Stimulated activated CD8-positive, alpha-beta memory T cell treated with anti-CD3 and anti-CD28 coated beads, Interleukin-12 subunit alpha, Interleukin-12 subunit beta, amount 100 ng/mL, for 4 hours (primary cell): ENCODE measurements at regions not wholly inside any gene's neighbourhood (a gene's known extent, or its start where the extent isn't known, plus 50 kb on each side); places are given as distances from the start of the nearest gene placed in this dataset.

ENCODE experiments used
- DNase-seq: peaks from one replicate; pipeline ENCODE4 v3.0.0-alpha.2; 2020; ENCODE audit warnings: low read depth

DNA sequence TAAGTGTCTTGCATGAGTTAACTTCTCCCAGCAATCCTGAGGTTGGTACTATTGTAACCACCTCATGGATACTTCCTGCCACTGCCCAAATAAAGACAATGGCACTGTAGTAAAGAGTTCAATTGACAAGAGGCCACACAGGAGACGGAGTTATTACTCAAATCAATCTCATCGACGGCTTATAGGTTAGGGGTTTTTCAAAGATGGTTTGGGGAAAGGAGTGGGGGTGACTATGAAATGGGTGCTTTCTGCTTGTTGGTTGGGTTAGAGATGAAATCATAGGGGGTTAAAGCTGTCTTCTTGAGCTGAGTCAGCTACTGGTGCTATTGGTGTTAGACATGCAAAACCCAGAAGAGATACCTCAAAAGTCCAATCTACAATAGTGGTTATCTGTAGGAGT lies 1258.0 kb upstream of the ZEB2 start:
- no peak for DNase-seq

DNA sequence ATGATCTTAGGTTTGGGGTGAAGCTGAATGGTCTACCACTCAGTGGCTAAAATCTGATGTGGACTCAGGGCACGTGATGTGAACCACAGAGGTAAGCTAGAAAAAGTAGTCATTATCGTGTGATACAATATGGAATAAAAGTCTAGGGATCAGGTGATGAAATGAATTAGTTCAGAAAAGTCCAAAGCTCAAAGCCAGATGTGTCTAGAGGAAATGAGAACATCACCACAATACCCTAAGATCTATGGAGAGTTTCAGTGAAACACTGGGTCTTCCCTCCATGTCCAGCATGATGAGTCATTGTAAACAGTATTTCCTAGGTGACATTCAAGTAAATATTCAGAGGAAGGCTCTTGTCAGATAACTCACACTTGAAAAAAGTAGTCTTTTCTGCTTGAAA lies 1257.4 kb upstream of the ZEB2 start:
- DNase-seq: no peak

DNA sequence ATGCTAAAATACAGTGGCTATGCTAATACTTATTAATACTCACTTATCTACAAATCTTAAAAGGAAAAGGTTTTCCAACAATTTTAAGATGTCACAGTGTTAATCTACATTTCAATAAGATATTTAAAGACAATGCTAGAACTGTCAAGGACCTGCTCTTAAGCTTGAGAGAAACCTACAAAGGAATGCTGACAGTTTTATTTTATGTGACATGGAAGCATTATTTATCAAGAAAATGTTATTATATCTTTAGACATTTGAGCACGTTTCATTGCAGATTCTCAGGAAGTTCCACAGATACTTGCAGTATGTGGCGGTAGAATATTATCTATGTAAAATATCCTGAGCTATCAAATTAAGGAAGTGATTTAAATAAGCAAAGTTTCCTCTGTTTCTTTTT lies 1255.7 kb upstream of the ZEB2 start:
- DNase-seq: no peak

DNA sequence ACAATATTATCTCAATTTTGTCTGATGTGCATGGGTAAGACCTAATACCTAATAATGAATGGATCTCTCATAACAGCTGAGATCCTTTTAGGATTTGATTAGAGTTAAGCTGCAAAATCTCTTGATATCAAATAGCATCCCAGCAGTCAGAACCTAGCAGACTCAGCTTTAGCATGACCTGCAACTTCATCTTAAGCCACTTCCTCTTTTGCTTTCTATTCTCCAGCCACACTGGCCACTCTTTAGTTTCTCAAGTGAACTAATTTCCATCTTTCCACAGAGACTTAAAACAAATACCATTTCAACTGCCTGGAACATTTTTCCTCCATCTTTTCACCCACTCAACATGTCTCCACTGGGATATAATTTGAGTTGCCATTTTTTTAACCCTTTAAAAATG lies 1251.6 kb upstream of the ZEB2 start:
- DNase-seq: no peak

DNA sequence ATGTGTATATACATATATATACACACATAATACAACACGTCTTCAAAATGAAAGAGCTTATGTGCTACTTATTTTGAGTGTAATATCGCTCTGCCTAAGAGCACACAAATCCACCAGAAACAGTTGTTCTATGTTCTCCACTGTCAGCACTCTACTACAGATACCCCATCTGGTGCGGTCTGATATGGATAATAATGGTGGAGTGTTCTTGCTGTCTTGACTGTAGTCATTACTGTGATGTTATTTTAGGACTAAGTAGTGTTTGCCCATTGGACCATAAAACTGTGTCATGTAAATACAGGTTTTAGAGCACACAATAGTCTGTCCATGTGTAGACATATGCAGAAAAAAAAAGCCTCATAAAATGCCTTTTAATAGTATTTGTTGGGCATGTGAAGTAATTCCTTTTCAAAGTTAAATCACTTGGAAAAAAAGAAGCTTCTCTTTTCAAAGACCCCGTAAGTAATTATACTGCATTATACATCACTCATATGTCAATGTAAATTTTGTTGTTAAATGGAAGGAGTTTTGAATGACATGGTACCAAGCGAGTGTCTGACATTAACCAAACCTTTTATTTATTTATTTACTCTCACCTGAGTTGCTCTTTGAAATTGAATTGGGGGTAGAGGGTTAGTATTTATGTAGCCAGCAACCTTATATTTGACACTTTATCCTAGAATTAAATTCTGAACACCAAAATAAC lies 1249.2 kb upstream of the ZEB2 start:
- DNase-seq: no peak

DNA sequence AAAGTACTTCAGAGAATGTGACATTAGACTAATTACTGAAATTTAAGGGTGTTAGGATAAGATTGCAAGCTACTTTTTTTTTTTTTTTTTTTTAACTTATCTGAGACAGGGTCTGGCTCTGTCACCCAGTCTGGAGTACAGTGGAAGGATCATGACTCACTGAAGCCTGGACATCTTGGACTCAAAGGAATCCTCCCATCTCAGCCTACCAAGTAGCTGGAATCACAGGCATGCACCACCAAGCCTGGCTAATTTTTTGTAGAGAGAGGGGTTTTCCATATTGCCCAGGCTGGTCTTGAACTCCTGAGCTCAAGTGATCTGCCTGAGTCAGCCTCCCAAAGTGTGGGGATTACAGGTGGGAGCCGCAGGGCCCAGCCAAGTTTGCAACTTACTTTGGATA lies 1246.0 kb upstream of the ZEB2 start:
- no peak for DNase-seq

DNA sequence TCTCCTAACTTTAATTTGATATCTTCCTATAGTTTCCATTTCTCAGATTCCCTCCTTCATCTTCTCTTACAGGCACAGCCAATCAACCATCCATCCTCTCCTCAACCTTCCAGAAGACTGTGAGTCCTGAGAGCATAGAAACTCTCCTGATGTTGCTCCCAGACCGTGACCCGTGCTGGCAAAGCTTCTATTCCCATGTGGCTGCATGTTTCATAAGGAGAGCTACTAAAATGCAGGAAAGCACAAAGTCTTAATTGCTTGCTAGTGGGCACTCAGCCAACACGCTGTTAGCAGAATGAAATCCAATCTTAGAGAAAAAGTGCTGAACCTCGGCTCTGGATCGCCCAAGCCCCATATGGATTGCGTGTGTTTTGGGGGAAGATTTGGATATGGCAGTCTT lies 1244.7 kb upstream of the ZEB2 start:
- DNase-seq: no peak

DNA sequence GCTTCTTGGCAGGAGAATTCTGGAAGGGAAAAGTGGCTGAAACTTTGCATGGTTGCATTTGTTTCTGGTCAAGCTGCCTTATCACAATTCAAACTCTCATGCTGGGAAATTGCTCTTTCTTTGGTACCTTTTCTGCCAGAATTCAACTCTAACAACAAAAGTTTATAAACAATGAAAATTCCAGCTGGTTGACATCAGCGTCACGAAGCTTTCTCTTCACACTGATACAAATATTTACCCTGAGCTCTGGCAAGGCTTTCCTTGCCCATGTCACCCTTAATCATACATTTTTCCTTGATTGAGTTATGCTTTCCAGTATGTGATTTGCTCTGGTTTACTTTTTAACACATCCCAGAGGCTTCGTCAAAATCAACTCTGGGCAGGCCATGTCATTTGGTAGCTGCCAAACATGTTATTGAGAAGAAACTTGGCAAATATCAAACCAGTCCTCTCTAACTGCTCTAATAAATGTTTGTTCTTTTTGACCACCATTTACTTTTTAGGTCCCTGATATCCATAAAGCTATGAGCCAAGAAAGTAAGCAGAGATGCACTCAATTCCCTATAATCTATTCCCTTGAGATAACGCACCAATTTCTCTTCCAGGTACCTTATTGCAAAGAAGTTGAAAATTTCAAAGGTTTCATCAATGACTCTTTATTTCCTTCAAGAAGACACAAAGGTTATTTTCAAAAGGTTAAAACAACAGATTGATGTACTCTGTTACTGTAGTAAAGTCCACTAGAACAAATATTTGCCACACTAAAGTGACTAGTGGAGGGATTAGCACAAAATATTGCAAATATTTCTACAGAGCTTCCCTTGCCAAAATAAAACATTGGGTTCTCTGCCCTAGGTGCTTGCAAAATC lies 1241.1 kb upstream of the ZEB2 start:
- no peak for DNase-seq

DNA sequence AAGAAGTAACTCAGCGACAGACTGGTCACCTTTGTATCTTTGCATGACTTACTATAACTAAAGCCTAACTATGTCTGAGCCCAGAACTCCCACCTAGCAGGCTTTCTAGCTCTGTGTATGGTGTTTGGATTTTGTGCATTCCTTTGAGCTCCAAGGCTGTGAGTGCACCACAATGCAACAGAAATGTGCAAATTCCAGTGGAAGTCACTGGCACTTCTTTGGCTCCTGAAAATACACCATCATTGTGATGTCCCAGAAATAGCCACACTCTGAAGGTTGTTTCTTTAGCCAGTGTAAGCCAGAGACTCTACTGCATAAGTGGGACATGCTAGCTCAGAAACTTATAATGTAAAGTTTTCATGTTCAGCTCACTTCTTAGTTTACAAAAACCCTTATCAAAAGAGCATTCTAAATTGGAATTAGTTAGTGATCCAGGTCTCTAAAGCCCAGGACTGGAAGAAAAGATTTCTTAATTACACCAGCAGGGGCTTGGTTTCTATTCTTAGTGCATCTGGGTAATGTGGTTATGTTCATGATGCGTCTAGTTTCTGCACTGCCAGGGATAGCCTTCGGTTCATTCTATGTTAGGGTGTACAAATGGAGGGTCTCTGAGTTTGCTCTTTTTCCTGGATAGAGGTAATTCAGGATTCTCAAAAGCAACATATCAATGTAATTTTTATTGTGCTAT lies 1239.5 kb upstream of the ZEB2 start:
- no peak for DNase-seq

DNA sequence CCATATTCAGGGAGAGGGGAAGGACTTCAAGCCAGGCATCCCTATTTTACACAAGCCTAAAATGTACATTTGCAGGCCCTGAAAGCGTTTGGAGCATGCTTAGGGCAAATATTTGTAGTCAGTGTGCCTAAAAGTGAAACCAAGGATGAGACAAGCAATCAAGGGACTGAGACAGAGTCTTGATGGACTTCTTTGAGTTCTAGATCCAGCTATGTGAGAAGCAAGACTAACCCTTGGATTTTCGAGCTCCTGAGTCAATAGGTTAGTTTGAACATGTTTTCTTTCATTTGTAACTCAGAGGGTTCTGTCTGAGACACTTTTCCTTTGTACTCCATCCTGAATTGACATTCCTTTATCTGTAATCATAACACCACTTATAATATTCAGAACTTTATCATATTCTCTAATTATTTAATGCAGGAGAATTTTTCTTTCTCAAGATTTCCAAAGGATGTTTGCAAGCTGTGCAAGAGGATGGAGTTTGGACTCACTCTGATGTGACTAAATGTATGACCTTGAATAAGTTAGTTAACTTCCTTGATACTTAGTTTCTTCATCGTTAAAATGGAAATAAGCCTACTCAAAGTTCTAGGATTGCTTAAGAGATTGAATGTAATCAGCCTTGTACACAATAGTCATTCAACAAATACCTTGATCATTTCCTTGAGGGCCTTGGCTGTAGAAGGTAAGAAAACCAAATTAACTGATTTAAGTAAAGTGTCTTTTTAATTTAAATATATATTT lies 1237.8 kb upstream of the ZEB2 start:
- DNase-seq: no peak

DNA sequence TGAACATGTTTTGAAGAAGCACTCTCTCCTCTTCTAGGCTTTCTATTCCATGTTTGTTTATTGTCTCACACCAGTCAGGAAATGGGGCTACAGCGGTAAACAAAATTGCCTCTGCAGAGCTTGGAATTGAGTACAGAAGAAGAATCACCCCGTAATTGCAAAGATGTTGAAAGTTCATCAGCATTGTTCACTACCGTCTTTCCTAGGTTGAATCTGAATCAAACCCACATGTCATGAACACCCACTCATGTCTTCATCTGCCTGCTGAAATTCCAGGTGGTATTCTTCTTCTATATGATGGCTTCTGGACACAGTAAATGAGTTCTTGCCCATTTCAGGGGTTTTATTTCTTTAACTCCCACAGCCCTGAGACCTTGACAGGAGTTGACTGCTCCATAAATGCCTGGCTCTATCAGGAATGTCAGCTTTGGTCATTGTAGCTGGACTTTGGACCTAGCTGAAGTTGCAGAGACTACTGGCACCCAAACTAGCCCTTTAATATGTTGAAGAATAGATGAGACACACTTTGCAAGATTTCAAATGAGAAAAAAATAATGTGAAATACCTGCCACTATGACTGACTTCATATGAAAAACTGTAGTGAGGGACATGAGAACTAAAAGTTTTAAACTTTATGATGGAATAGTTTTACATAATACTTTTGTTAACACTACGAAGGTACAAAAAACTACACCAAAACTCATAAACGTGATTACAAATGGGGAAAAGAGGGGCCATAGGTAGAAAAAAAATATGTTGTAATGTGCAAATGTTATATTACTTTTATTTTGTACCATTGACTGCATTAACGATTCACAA lies 1235.3 kb upstream of the ZEB2 start:
- no peak for DNase-seq

DNA sequence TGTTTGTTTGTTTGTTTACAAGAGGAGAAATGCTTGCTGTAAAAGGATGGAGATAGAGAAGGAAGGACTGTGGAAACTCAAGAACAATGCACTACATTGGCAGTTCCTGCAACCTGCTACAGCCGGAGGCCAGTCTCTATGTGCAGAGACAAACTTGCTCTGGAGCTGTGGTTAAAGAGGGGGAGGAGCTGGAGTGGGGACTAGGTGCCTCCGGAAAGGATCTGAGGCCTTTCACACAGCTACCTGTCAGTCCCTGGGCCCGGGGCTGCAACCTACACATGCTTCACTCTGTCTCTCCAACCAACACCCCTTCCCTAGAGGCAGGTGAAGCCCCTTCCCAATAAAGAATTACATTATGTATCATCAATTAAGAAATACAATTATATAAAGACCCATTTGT lies 1234.0 kb upstream of the ZEB2 start:
- DNase-seq: no peak

DNA sequence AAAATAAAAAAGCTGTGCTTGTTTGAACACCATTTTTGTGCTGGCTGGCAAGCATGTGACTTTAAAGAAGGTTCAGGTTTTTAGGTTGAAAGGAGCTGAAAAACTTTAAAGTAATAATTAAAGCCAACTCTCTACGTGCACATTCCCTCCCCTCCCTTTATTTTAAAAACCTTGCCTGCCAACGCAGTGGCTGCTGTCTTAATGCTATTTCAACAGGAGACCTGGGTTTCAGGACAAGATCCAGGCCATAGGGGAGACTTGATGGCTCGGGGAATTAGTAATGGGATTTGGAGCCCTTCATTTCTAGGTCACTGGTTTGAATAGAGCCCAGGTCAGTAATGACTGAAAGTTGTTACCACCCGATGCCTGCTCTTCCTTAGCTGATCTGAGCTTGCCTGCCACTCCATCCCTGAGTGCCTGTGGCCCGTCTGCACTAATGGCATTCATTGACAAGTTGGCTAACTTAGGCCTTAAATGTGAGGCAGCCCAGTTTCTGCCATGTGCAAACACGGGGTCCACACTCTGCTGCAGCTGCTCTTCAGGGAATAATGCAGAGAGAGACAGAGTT lies 1233.2 kb upstream of the ZEB2 start:
- no peak for DNase-seq

DNA sequence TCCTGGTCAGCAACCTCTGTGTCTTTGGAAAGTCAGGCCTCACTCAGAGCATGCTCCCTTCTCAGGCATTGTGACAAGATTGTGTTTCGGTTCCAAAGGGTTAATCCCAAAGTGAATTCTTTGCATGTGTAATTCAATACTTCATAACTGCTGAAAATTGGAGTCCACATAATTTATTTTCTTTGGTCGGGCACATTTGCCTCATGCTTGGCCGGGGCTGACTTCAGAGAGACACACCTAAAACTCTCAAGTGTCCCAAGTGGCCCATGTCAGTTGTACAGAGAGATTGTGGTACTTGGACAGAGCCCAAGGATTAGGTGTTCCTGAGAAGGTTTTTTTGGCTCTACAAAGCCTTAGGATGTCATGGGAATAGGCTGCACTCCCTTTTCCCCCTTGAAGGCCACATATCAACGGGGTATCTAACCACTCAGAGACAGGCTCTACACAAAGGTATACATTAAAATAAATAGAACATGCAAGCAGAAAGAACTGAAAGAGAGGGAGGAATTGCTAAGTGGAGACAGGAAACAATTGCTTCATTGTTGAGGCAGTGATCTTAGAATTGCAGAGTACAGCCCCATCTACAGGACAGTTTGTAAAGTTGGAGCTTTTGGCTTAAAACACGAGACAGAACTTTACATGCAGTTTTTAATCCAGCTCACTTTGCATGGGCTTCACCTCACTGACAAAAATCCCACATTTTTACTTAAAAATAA lies 1232.3 kb upstream of the ZEB2 start:
- DNase-seq: no peak

DNA sequence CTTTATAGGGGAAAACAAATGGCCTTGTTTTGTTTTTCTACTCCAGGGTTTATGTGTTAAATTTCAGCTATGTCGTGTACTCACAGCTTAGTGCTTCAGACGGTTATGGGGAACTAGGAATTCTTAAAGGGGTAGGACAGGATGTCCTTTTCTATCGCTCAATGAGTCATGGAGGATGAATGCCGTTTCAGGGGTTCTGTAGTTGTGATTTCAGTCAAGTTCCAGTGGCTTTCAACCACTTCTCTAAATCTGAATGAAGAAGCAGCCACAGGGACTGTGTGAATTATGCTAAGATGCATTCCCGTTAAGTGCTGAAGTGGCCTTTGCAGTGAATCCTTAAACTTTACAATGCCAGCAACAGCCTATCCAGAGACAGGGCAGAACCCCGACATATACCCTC lies 1231.7 kb upstream of the ZEB2 start:
- no peak for DNase-seq

DNA sequence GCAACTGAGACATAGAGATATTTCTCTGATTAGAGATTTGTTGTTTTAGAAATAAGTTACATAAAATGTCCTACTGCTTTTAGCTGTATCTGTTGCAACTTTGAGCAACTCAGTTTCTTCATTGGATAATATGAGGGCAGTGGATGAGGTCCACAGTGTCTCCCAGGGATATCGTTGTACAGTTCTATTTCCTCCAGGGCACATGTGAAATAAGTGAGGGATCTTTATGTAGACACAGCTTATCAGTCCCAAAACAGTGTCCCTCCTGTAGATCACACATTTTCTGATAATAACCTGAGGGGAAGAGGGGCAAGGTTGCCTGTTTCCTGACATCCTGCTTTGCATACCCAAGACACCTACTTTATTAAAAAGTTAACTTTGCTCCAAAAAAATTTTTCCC lies 1231.2 kb upstream of the ZEB2 start:
- DNase-seq: no peak

DNA sequence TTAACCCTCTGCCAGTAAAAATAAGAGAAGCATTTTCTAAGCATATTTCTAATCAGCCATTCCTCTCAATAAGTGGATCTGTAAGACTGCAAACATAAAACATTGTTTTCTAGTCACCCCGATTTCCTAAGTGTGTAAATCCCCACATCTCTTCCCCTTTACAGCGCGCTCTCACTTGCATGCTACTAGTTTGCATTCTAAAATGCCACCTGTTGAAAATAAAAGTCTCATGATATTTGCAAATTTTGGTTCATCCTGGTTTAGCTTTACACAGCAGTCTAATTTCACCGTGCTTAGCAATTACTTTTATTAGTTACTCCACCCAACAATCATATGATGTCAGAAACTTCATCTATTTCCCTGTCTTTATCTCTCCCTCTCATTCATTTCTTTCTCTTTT lies 1230.7 kb upstream of the ZEB2 start:
- no peak for DNase-seq

DNA sequence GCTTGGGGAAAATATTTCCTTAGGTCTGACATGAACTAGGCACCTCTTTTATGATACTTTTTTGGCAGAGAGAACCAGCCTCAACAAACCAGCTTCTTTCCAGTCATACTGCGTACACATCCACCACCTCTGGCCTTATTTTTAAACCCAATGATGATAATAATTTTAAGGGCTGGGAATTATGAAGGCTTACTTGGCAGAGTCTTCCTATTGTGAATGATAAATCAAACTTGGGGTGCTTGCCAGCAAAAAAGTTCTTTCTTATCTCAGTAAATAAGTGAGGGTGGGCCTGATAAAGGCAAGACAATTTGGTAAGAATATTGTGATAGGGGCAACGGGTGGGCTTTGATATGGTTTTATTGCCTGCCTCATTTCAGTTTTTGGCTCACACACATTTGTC lies 1230.2 kb upstream of the ZEB2 start:
- no peak for DNase-seq

DNA sequence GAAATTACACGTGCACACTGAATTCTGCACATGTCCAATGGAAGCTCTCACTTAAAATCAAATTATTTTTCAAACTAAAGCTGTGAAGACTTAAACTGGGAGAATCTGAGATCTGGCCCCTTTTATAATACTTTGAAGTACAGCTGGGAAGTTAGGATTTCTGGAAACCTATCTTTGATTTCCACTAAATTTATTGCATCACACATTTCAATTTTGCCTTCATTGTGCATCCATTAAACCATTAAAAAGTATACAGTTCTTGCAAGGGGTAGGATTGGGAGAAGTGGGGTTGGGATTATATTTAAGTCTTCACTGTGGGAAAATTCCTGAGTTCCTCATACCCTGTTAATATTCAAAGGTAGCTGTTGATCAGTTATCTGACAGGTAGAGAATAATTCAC lies 1229.6 kb upstream of the ZEB2 start:
- DNase-seq: no peak

DNA sequence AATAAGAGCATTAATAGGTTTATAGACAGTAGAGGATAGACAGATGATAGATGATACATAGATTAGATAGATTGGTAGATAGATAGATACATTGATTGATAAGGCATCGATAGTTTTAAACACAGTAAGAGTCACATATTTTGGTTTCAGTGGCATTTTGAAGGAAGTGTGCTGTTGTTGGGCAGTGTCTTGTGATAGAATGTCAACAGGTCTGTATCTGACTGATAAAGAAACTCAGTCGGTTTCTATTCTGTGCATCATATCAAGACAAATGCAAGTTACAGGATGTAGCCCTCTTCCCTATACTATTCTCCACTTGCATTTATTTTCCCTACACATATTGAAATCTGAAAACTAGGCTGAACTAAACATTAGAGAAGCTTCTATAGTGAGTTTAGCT lies 1229.0 kb upstream of the ZEB2 start:
- no peak for DNase-seq

DNA sequence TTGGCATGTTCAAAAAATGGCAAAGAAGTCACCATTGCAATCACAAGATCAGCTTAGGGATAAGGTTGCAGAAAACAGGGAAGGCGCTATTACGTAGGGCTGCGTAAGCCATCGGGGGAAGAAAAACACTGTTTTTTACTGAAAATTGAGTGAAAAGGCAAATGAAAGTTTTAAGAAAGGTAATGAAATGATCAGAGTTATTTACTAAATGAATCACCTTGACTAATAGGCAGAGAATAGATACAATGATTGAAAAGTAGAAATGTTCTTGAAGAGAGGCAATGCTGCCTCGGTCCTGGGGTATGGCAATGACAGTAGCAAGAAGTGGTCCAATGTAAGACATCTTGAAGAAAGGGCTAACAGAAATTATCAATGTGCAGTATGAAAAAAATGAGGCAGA lies 1227.8 kb upstream of the ZEB2 start:
- DNase-seq: no peak
